GM23338 (cell line): ENCODE measurements at regions not wholly inside any gene's neighbourhood (a gene's known extent, or its start where the extent isn't known, plus 50 kb on each side); places are given as distances from the start of the nearest gene placed in this dataset.

ENCODE experiments used
- CREB1 ChIP-seq: fragments of 250-450 bp; sonication (Bioruptor Pico); IDR thresholded peaks from 2 replicates; pipeline ENCODE4 v1.5.0; 2020; ENCODE audit warnings: low read depth, mild to moderate bottlenecking, moderate library complexity
- CTCF ChIP-seq, 2 experiments: fragments of 200-600 bp in 1 of 2; sonication (generic) in 1 of 2; conservative IDR thresholded peaks; 2 replicates each; pipeline versions ENCODE4 v1.5.1 to v1.6.1; 2016 to 2017; ENCODE audit warnings: antibody characterized with exemption in 2 of 2, low read depth in 2 of 2, mild to moderate bottlenecking in 2 of 2, moderate library complexity in 1 of 2
- ETS1 ChIP-seq: IDR thresholded peaks from 2 replicates; pipeline ENCODE4 v1.6.1; 2016; ENCODE audit warnings: antibody characterized with exemption
- EZH2 ChIP-seq: fragments of 200-600 bp; sonication (generic); IDR thresholded peaks from one replicate; pipeline ENCODE4 v1.8.0; 2017; ENCODE audit warnings: antibody characterized with exemption, mild to moderate bottlenecking, low read depth; ENCODE audit not compliant: unreplicated experiment
- EZH2phosphoT487 ChIP-seq: fragments of 200-600 bp; sonication (generic); IDR thresholded peaks from one replicate; pipeline ENCODE4 v1.8.1; 2018; ENCODE audit warnings: antibody characterized with exemption; ENCODE audit not compliant: unreplicated experiment
- JUNB ChIP-seq: IDR thresholded peaks from one replicate; pipeline ENCODE4 v1.6.1; 2016; ENCODE audit warnings: antibody characterized with exemption; ENCODE audit not compliant: unreplicated experiment
- NANOG ChIP-seq: IDR thresholded peaks from 2 replicates; pipeline ENCODE4 v1.6.1; 2016; ENCODE audit warnings: antibody characterized with exemption, borderline replicate concordance
- POLR2AphosphoS5 ChIP-seq: IDR thresholded peaks from 2 replicates; pipeline ENCODE4 v1.6.1; 2016; ENCODE audit warnings: antibody characterized with exemption, low read depth
- REST ChIP-seq: IDR thresholded peaks from one replicate; pipeline ENCODE4 v1.6.1; 2018; ENCODE audit warnings: antibody characterized with exemption; ENCODE audit not compliant: unreplicated experiment
- STAT1 ChIP-seq: IDR thresholded peaks from one replicate; pipeline ENCODE4 v1.6.1; 2016; ENCODE audit warnings: antibody characterized with exemption; ENCODE audit not compliant: unreplicated experiment
- ZNF114 ChIP-seq: fragments of 250-450 bp; sonication (Bioruptor Pico); IDR thresholded peaks from 2 replicates; pipeline ENCODE4 v1.5.0; 2020; ENCODE audit warnings: mild to moderate bottlenecking, moderate library complexity
- ZNF331 ChIP-seq: fragments of 250-450 bp; sonication (Bioruptor Pico); IDR thresholded peaks from 2 replicates; pipeline ENCODE4 v1.5.0; 2020; ENCODE audit warnings: low read depth, mild to moderate bottlenecking, moderate library complexity
- ZNF462 ChIP-seq: fragments of 250-450 bp; sonication (Bioruptor Pico); IDR thresholded peaks from 2 replicates; pipeline ENCODE4 v1.5.0; 2020; ENCODE audit warnings: mild to moderate bottlenecking, moderate library complexity

GRCh38 chr12:124126950-124127655 is 154.1 kb downstream of the ZNF664 start:
- TF ChIP-seq POLR2AphosphoS5 (no peak), EZH2 (no peak), CTCF (conservative IDR thresholded peaks at IDR 0.05; ENCODE audit: low read depth in 2 of 2) (no peak), STAT1 (no peak), ZNF114 (CRISPR knock-in tag) (no peak), EZH2phosphoT487 (no peak), REST (no peak), ETS1 (no peak), CREB1 (CRISPR knock-in tag) (no peak), ZNF331 (CRISPR knock-in tag) (no peak), JUNB (no peak), ZNF462 (CRISPR knock-in tag) (no peak), NANOG (no peak)
